GDM1 (cell line): ENCODE measurements at regions not wholly inside any gene's neighbourhood (a gene's known extent, or its start where the extent isn't known, plus 50 kb on each side); places are given as distances from the start of the nearest gene placed in this dataset.

Experiments used
- DNase-seq: peaks from one replicate; lab custom pipeline; 2025; lab: John Stamatoyannopoulos, UW

- no peak for DNase-seq
Measured at GRCh38 chr13:73934771-73935170, 199.4 kb downstream of the KLF12 start.

- no peak for DNase-seq
Measured at GRCh38 chr13:73934215-73934641, 200.0 kb downstream of the KLF12 start.

- no peak for DNase-seq
Measured at GRCh38 chr13:73933795-73934194, 200.4 kb downstream of the KLF12 start.

- no peak for DNase-seq
Measured at GRCh38 chr13:73932091-73932490, 202.1 kb downstream of the KLF12 start.

GRCh38 chr13:73929287-73929932 lies 204.8 kb downstream of the KLF12 start:
- DNase-seq, result no peak

GRCh38 chr13:73924607-73925006 lies 209.6 kb downstream of the KLF12 start:
- DNase-seq, result no peak

- no peak for DNase-seq
Measured at GRCh38 chr13:73922493-73923393, 211.5 kb downstream of the KLF12 start.

GRCh38 chr13:73918691-73919090 lies 215.5 kb downstream of the KLF12 start:
- DNase-seq, result no peak

- DNase-seq, result no peak
Measured at GRCh38 chr13:73913751-73914518, 220.3 kb downstream of the KLF12 start.

- no peak for DNase-seq
Measured at GRCh38 chr13:73913079-73913740, 221.0 kb downstream of the KLF12 start.

- no peak for DNase-seq
Measured at GRCh38 chr13:73911361-73911760, 222.8 kb downstream of the KLF12 start.

- DNase-seq, result no peak
Measured at GRCh38 chr13:73910733-73911132, 223.5 kb downstream of the KLF12 start.

GRCh38 chr13:73908809-73909208 lies 225.4 kb downstream of the KLF12 start:
- no peak for DNase-seq

- DNase-seq, result no peak
Measured at GRCh38 chr13:73904625-73905024, 229.6 kb downstream of the KLF12 start.

GRCh38 chr13:73903561-73903960 lies 230.6 kb downstream of the KLF12 start:
- no peak for DNase-seq

- DNase-seq, result no peak
Measured at GRCh38 chr13:73902847-73903246, 231.4 kb downstream of the KLF12 start.

- DNase-seq, result no peak
Measured at GRCh38 chr13:73902296-73902695, 231.9 kb downstream of the KLF12 start.

GRCh38 chr13:73901324-73902068 lies 232.7 kb downstream of the KLF12 start:
- no peak for DNase-seq

- DNase-seq, result no peak
Measured at GRCh38 chr13:73900591-73900990, 233.6 kb downstream of the KLF12 start.

- DNase-seq, result no peak
Measured at GRCh38 chr13:73898899-73899298, 235.3 kb downstream of the KLF12 start.

GRCh38 chr13:73898276-73898675 lies 235.9 kb downstream of the KLF12 start:
- no peak for DNase-seq
